Right atrium auricular region (tissue), 2 donors: ENCODE measurements at regions not wholly inside any gene's neighbourhood (a gene's known extent, or its start where the extent isn't known, plus 50 kb on each side); places are given as distances from the start of the nearest gene placed in this dataset.

ENCODE experiments used
- DNase-seq: peaks from one replicate; pipeline ENCODE4 v3.0.0-alpha.2; 2019; ENCODE audit warnings: low spot score
- H3K27ac ChIP-seq, 2 donors: fragments of 200-600 bp; sonication (generic); 1 replicate in 1 of 2; 2 replicates in 1 of 2; pipeline ENCODE4 v1.5.1; 2016 to 2019
- H3K27me3 ChIP-seq, 2 donors: fragments of 200-600 bp; sonication (generic); one replicate each; pipeline versions ENCODE4 v1.5.1 to v1.6.0; 2017 to 2019
- H3K36me3 ChIP-seq: fragments of 200-600 bp; sonication (generic); one replicate; pipeline ENCODE4 v1.5.1; 2016
- H3K4me1 ChIP-seq, 2 donors: fragments of 200-600 bp; sonication (generic); one replicate each; pipeline versions ENCODE4 v1.5.1 to v1.6.0; 2017 to 2019
- H3K4me3 ChIP-seq, 2 donors: fragments of 200-600 bp; sonication (generic); 1 replicate in 1 of 2; 2 replicates in 1 of 2; pipeline ENCODE4 v1.5.1; 2017 to 2019; ENCODE audit warnings: mild to moderate bottlenecking in 1 of 2, moderate library complexity in 1 of 2
- H3K9me3 ChIP-seq, 2 donors: fragments of 200-600 bp; sonication (generic); one replicate each; pipeline ENCODE4 v1.5.1; 2019
- TF ChIP-seq, protein P1 (sequence below), 2 donors: fragments of 200-600 bp; sonication (generic); IDR thresholded peaks; one replicate each; pipeline ENCODE4 v1.5.1; 2019; ENCODE audit warnings: antibody characterized with exemption in 2 of 2

DNA sequence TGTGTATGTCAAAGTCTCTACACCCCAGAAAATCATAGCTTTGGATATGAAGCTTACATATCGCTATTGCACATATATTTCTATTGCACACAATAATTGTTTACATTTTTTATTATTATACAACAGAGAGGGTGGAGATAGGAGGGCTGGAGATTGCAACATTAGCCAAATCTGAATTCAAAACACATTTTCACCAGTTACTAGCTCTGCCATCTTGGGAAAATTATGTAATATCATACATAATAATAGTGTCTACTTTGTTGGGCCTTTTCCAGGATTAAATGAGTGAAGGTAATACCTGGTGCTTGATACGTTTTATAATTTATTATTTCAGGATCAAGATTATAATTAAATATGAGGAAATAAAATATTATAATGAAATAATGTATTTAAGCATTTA lies 507.4 kb upstream of the TBX3 start:
- H3K4me1 ChIP-seq, result no peaks in the 10 kb centered on the region
- DNase-seq, result no peak
- H3K27me3 ChIP-seq, result no peaks in the 10 kb centered on the region
- no peaks in the 10 kb centered on the region for H3K9me3 ChIP-seq
- no peak overlapping the region for H3K27ac ChIP-seq
- no peak overlapping the region for H3K4me3 ChIP-seq
- H3K36me3 ChIP-seq, result no peaks in the 10 kb centered on the region
- TF ChIP-seq, protein P1, sequence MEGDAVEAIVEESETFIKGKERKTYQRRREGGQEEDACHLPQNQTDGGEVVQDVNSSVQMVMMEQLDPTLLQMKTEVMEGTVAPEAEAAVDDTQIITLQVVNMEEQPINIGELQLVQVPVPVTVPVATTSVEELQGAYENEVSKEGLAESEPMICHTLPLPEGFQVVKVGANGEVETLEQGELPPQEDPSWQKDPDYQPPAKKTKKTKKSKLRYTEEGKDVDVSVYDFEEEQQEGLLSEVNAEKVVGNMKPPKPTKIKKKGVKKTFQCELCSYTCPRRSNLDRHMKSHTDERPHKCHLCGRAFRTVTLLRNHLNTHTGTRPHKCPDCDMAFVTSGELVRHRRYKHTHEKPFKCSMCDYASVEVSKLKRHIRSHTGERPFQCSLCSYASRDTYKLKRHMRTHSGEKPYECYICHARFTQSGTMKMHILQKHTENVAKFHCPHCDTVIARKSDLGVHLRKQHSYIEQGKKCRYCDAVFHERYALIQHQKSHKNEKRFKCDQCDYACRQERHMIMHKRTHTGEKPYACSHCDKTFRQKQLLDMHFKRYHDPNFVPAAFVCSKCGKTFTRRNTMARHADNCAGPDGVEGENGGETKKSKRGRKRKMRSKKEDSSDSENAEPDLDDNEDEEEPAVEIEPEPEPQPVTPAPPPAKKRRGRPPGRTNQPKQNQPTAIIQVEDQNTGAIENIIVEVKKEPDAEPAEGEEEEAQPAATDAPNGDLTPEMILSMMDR (IDR thresholded peaks at IDR 0.05), result no peak

- no peaks in the 10 kb centered on the region for H3K4me1 ChIP-seq
- peaks cover 0 to 5% of the 10 kb centered on the region in 2 donors for H3K9me3 ChIP-seq
- H3K36me3 ChIP-seq, result no peaks in the 10 kb centered on the region
- H3K4me3 ChIP-seq, result no peak overlapping the region
- TF ChIP-seq, protein P1 (IDR thresholded peaks at IDR 0.05), result no peak
- no peaks in the 10 kb centered on the region for H3K27me3 ChIP-seq
- no peak overlapping the region for H3K27ac ChIP-seq
- no peak for DNase-seq
Observed at GRCh38 chr12:115190010-115190770, 506.2 kb upstream of the TBX3 start.

DNA sequence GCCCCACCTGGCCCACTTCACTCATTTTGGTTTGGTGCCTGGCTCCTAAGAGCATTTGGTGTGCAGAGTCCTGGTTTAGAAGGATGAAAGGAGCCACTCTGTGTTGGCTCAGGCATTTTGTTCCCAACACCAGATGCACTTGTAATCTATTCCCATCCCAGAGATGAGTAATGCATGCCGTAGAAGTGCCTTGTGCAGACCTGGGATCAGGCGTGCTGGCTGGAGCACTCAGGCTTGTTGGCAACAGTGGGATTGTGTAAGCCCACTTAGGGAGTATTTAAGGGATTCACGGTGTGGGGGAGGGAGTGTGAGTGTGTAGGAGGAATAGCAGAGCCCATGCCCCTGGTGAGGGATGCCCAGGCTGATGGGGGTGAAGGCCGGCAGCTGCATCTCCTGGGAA lies 501.5 kb upstream of the TBX3 start:
- TF ChIP-seq, protein P1 (IDR thresholded peaks at IDR 0.05), result no peak
- H3K9me3 ChIP-seq, result peaks cover 0 to 5% of the 10 kb centered on the region in 2 donors
- DNase-seq, result no peak
- no peaks in the 10 kb centered on the region for H3K4me1 ChIP-seq
- no peak overlapping the region for H3K4me3 ChIP-seq
- H3K27me3 ChIP-seq, result no peaks in the 10 kb centered on the region
- H3K36me3 ChIP-seq, result no peaks in the 10 kb centered on the region
- H3K27ac ChIP-seq, result no peak overlapping the region

DNA sequence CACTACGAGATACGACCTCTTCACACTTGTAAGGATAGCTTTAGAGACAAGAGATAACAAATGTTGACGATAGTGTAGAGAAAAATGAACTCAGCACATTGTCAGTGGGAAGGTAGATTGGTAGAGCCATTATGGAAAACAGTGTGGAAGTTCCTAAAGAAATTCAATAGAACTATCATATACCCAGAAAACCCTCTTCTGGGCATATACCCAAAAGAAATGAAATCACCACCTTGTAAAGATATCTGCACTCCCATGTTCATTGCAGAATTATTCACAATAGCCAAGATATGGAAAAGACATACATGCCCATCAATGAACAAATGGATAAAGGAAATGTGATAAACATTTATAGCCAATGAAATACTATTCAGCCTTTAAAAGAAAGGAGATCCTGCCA lies 499.8 kb upstream of the TBX3 start:
- H3K27me3 ChIP-seq, result no peaks in the 10 kb centered on the region
- no peak overlapping the region for H3K27ac ChIP-seq
- H3K4me3 ChIP-seq, result no peak overlapping the region
- no peaks in the 10 kb centered on the region for H3K4me1 ChIP-seq
- H3K36me3 ChIP-seq, result no peaks in the 10 kb centered on the region
- TF ChIP-seq, protein P1 (IDR thresholded peaks at IDR 0.05), result no peak
- peaks cover 0 to 5% of the 10 kb centered on the region in 2 donors for H3K9me3 ChIP-seq
- DNase-seq, result no peak

DNA sequence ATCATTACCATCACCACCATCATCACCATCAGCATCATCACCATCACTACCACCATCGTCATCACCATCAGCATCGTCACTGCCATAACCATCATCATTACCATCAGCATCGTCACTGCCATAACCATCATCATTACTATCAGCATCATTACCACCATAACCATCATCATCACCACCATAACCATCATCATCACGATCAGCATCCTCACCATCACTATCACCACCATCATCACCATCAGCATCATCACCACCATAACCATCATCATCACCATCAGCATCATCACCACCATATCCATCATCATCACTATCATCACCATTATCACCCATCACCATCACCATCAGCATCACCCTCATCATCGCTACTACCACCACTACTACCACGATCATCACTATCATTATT lies 493.9 kb upstream of the TBX3 start:
- H3K4me1 ChIP-seq, result no peaks in the 10 kb centered on the region
- H3K9me3 ChIP-seq, result no peaks in the 10 kb centered on the region
- no peak for DNase-seq
- no peaks in the 10 kb centered on the region for H3K27me3 ChIP-seq
- TF ChIP-seq, protein P1 (IDR thresholded peaks at IDR 0.05), result no peak
- no peaks in the 10 kb centered on the region for H3K36me3 ChIP-seq
- H3K27ac ChIP-seq, result no peak overlapping the region
- H3K4me3 ChIP-seq, result no peak overlapping the region
